ENCODE measurements at regions not wholly inside any gene's neighbourhood (a gene's known extent, or its start where the extent isn't known, plus 50 kb on each side); places are given as distances from the start of the nearest gene placed in this dataset.
"Not testable (repeated sequence)": the region's sequence is repeated elsewhere in the genome, so short reads cannot be mapped to it uniquely, and the experiment has no call there.

GRCh38 chr18:71304856-71305255, 1016.0 kb downstream of the SOCS6 start:
- Histone ChIP-seq H3K27me3 (ENCODE audit: control insufficient read depth, insufficient read depth, low read length) (no peaks in the 10 kb centered on the region), H3K27ac (ENCODE audit: low read length) (no peak overlapping the region), H3K9me3 (ENCODE audit: control insufficient read depth, insufficient read depth, low read length) (no peaks in the 10 kb centered on the region; the same call in 1 of the 2 replicates), H3K4me3 (ENCODE audit: low read length) (no peak overlapping the region), H3K36me3 (ENCODE audit: control insufficient read depth, insufficient read depth, low read length) (no peaks in the 10 kb centered on the region), H3K4me1 (ENCODE audit: control insufficient read depth, insufficient read depth, low read length) (no peaks in the 10 kb centered on the region)
- WGBS (ENCODE audit: insufficient coverage, insufficient read length), result no CpG with 5 or more reads among the region's 2 CpGs
- DNase-seq (ENCODE audit: low read depth, low spot score), result no peak

- not testable (repeated sequence) for DNase-seq (ENCODE audit: low read depth, low spot score); H3K9me3 ChIP-seq (ENCODE audit: control insufficient read depth, insufficient read depth, low read length); H3K27ac ChIP-seq (ENCODE audit: low read length); H3K36me3 ChIP-seq (ENCODE audit: control insufficient read depth, insufficient read depth, low read length); H3K4me3 ChIP-seq (ENCODE audit: low read length); H3K4me1 ChIP-seq (ENCODE audit: control insufficient read depth, insufficient read depth, low read length); H3K27me3 ChIP-seq (ENCODE audit: control insufficient read depth, insufficient read depth, low read length)
- WGBS (ENCODE audit: insufficient coverage, insufficient read length), result no CpG with 5 or more reads among the region's 3 CpGs
Measured at GRCh38 chr18:71303743-71304142, 1014.9 kb downstream of the SOCS6 start.

DNA sequence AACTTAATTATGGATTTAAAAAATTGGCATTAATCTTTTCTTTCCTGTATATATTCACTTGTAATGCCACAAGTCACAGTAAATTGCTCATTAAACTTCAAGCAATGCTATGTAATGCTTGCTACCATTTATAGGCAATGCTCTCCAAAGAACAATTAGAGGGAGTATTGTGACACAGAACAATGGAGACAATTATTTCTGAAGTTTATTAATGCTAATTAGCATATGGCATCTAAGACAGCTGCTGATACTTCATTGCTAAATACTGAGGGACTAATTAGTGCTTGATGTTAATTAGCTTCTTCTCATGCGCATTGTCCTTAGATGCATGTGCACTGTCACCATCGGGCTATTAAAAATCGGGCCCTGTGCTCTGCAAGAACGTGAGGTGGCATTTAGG, 1012.8 kb downstream of the SOCS6 start:
- no peaks in the 10 kb centered on the region for H3K36me3 ChIP-seq (ENCODE audit: control insufficient read depth, insufficient read depth, low read length)
- no CpG with 5 or more reads among the region's 4 CpGs for WGBS (ENCODE audit: insufficient coverage, insufficient read length)
- no peaks in the 10 kb centered on the region for H3K27me3 ChIP-seq (ENCODE audit: control insufficient read depth, insufficient read depth, low read length)
- no peaks in the 10 kb centered on the region; the same call in 1 of the 2 replicates for H3K9me3 ChIP-seq (ENCODE audit: control insufficient read depth, insufficient read depth, low read length)
- no peak overlapping the region for H3K27ac ChIP-seq (ENCODE audit: low read length)
- no peak overlapping the region for H3K4me3 ChIP-seq (ENCODE audit: low read length)
- no peak for DNase-seq (ENCODE audit: low read depth, low spot score)
- H3K4me1 ChIP-seq (ENCODE audit: control insufficient read depth, insufficient read depth, low read length), result no peaks in the 10 kb centered on the region

DNA sequence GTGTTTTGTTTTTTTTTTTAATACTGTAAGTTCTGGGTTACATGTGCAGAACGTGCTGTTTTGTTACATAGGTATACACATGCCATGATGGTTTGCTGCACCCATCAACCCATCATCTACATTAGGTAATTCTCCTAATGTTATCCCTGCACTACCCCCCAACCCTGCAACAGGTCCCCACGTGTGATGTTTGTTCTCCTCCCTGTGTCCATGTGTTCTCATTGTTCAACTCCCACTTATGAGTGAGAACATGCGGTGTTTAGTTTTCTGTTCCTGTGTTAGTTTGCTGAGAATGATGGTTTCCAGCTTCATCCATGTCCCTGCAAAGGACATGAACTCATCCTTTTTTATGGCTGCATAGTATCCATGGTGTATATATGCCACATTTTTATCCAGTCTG, 1005.4 kb downstream of the SOCS6 start:
- WGBS (ENCODE audit: insufficient coverage, insufficient read length), result no CpG with 5 or more reads among the region's 3 CpGs
- H3K9me3 ChIP-seq (ENCODE audit: control insufficient read depth, insufficient read depth, low read length); H3K4me3 ChIP-seq (ENCODE audit: low read length); H3K27me3 ChIP-seq (ENCODE audit: control insufficient read depth, insufficient read depth, low read length); DNase-seq (ENCODE audit: low read depth, low spot score); H3K4me1 ChIP-seq (ENCODE audit: control insufficient read depth, insufficient read depth, low read length); H3K36me3 ChIP-seq (ENCODE audit: control insufficient read depth, insufficient read depth, low read length); H3K27ac ChIP-seq (ENCODE audit: low read length): not testable (repeated sequence)

DNA sequence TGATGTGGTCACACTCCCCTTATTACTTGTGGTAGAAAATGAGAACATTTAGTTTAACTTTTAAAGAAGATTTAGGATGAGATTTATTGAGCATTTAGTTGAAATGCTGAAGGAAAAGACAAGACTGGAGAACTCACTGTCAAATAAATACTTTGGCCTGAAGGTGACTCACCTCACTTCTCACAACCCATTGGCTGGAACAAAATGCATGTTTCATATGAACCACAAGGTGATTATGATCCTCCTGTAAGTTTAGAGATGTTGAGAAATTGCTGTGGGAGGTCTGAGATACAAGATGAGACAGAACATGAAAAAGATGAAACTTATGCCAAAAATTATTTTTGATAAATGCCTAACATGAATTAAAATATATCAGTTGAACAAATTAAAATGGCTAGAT, 1004.5 kb downstream of the SOCS6 start:
- no peak overlapping the region for H3K4me3 ChIP-seq (ENCODE audit: low read length)
- H3K9me3 ChIP-seq (ENCODE audit: control insufficient read depth, insufficient read depth, low read length), result peaks cover 1% of the 10 kb centered on the region; the same call in 1 of the 2 replicates
- no peaks in the 10 kb centered on the region for H3K27me3 ChIP-seq (ENCODE audit: control insufficient read depth, insufficient read depth, low read length)
- H3K36me3 ChIP-seq (ENCODE audit: control insufficient read depth, insufficient read depth, low read length), result no peaks in the 10 kb centered on the region
- H3K27ac ChIP-seq (ENCODE audit: low read length), result no peak overlapping the region
- no peak for DNase-seq (ENCODE audit: low read depth, low spot score)
- H3K4me1 ChIP-seq (ENCODE audit: control insufficient read depth, insufficient read depth, low read length), result no peaks in the 10 kb centered on the region

DNA sequence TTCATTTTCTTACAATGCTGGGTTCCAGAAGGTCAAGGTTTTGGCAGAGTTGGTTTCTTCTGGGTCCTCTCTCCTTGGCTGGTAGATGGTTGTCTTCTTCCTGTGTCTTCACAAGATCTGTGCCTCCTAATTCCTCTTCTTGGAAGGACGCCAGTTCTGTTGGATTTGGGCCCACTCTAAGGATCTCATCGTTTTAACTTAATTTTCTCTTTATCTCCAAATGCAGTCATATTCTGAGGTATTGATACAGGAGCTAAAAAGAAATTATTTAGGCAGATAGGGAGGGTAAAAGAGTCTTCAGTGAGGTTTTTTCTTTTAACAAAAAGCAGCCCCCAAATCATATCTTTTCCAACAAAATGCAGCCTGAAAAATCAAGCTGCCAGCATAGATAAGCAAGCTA, 998.4 kb downstream of the SOCS6 start:
- no peaks in the 10 kb centered on the region for H3K27me3 ChIP-seq (ENCODE audit: control insufficient read depth, insufficient read depth, low read length)
- no peak overlapping the region for H3K27ac ChIP-seq (ENCODE audit: low read length)
- H3K4me1 ChIP-seq (ENCODE audit: control insufficient read depth, insufficient read depth, low read length), result no peaks in the 10 kb centered on the region
- peaks cover 4% of the 10 kb centered on the region for H3K9me3 ChIP-seq (ENCODE audit: control insufficient read depth, insufficient read depth, low read length)
- no peaks in the 10 kb centered on the region for H3K36me3 ChIP-seq (ENCODE audit: control insufficient read depth, insufficient read depth, low read length)
- no peak overlapping the region for H3K4me3 ChIP-seq (ENCODE audit: low read length)
- no peak for DNase-seq (ENCODE audit: low read depth, low spot score)
- WGBS (ENCODE audit: insufficient coverage, insufficient read length), result no CpG with 5 or more reads among the region's 2 CpGs

GRCh38 chr18:71252351-71252865, 963.6 kb downstream of the SOCS6 start:
- no CpG with 5 or more reads among the region's 6 CpGs for WGBS (ENCODE audit: insufficient coverage, insufficient read length)
- Histone ChIP-seq H3K36me3 (ENCODE audit: control insufficient read depth, insufficient read depth, low read length) (no peaks in the 10 kb centered on the region), H3K4me3 (ENCODE audit: low read length) (no peak overlapping the region), H3K9me3 (ENCODE audit: control insufficient read depth, insufficient read depth, low read length) (peaks cover 8% of the 10 kb centered on the region), H3K4me1 (ENCODE audit: control insufficient read depth, insufficient read depth, low read length) (no peaks in the 10 kb centered on the region), H3K27ac (ENCODE audit: low read length) (no peak overlapping the region), H3K27me3 (ENCODE audit: control insufficient read depth, insufficient read depth, low read length) (no peaks in the 10 kb centered on the region)
- no peak for DNase-seq (ENCODE audit: low read depth, low spot score)

GRCh38 chr18:71250191-71250590, 961.3 kb downstream of the SOCS6 start:
- no peak for DNase-seq (ENCODE audit: low read depth, low spot score)
- Histone ChIP-seq H3K9me3 (ENCODE audit: control insufficient read depth, insufficient read depth, low read length) (peaks cover 8% of the 10 kb centered on the region), H3K27me3 (ENCODE audit: control insufficient read depth, insufficient read depth, low read length) (no peaks in the 10 kb centered on the region), H3K27ac (ENCODE audit: low read length) (no peak overlapping the region), H3K4me1 (ENCODE audit: control insufficient read depth, insufficient read depth, low read length) (no peaks in the 10 kb centered on the region), H3K36me3 (ENCODE audit: control insufficient read depth, insufficient read depth, low read length) (no peaks in the 10 kb centered on the region), H3K4me3 (ENCODE audit: low read length) (no peak overlapping the region)
- no CpG with 5 or more reads among the region's 1 CpG for WGBS (ENCODE audit: insufficient coverage, insufficient read length)

DNA sequence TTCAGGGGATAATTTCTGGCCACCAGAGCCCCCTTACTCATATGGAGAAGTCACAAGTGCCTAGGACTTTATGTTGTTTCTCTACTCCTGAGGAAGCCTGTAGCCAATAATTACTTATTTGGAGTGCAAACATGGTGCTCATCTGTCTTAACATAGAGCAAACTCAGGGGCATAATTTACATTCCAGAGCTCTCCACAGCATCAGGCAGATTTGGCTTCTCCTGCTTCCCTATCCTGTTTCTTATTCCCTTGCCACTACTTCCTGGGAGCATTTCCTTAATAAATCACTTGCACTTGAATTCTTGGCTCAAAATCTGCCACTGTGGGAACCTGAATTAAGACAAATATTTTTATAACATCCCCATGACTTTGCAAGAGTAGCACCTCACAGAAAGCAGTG, 960.9 kb downstream of the SOCS6 start:
- no peak for DNase-seq (ENCODE audit: low read depth, low spot score)
- Histone ChIP-seq H3K27me3 (ENCODE audit: control insufficient read depth, insufficient read depth, low read length) (no peaks in the 10 kb centered on the region), H3K9me3 (ENCODE audit: control insufficient read depth, insufficient read depth, low read length) (peaks cover 8% of the 10 kb centered on the region), H3K4me1 (ENCODE audit: control insufficient read depth, insufficient read depth, low read length) (no peaks in the 10 kb centered on the region), H3K27ac (ENCODE audit: low read length) (no peak overlapping the region), H3K36me3 (ENCODE audit: control insufficient read depth, insufficient read depth, low read length) (no peaks in the 10 kb centered on the region), H3K4me3 (ENCODE audit: low read length) (no peak overlapping the region)

DNA sequence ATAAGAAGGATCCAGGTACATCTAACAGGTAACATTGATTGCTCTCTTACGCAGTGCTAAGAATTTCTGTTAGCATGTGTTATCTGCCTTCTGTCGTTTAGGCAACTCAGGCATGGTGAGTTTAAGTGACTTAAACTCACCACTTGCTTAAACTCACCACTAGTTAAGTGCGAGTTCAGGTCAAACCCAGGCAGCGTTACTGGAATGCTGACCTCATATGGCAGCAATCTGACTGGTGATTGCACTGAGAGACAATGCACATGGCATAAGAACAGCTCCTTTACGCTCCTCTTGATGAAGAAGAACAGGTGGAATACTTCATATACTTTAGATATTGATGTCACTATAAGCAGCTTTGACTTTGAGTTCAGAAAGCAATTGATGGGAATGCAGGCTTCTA, 954.1 kb downstream of the SOCS6 start:
- no peaks in the 10 kb centered on the region for H3K4me1 ChIP-seq (ENCODE audit: control insufficient read depth, insufficient read depth, low read length)
- WGBS (ENCODE audit: insufficient coverage, insufficient read length), result no CpG with 5 or more reads among the region's 5 CpGs
- H3K27me3 ChIP-seq (ENCODE audit: control insufficient read depth, insufficient read depth, low read length), result no peaks in the 10 kb centered on the region
- H3K27ac ChIP-seq (ENCODE audit: low read length), result no peak overlapping the region
- peaks cover 6% of the 10 kb centered on the region for H3K9me3 ChIP-seq (ENCODE audit: control insufficient read depth, insufficient read depth, low read length)
- no peak for DNase-seq (ENCODE audit: low read depth, low spot score)
- no peak overlapping the region for H3K4me3 ChIP-seq (ENCODE audit: low read length)
- H3K36me3 ChIP-seq (ENCODE audit: control insufficient read depth, insufficient read depth, low read length), result no peaks in the 10 kb centered on the region

GRCh38 chr18:71238974-71239624, 950.3 kb downstream of the SOCS6 start:
- no CpG with 5 or more reads among the region's 11 CpGs for WGBS (ENCODE audit: insufficient coverage, insufficient read length)
- Histone ChIP-seq H3K9me3 (ENCODE audit: control insufficient read depth, insufficient read depth, low read length) (peaks cover 6% of the 10 kb centered on the region), H3K4me1 (ENCODE audit: control insufficient read depth, insufficient read depth, low read length) (no peaks in the 10 kb centered on the region), H3K27ac (ENCODE audit: low read length) (no peak overlapping the region), H3K36me3 (ENCODE audit: control insufficient read depth, insufficient read depth, low read length) (no peaks in the 10 kb centered on the region), H3K27me3 (ENCODE audit: control insufficient read depth, insufficient read depth, low read length) (no peaks in the 10 kb centered on the region), H3K4me3 (ENCODE audit: low read length) (no peak overlapping the region)
- DNase-seq (ENCODE audit: low read depth, low spot score), result no peak
